NCI-H524 (cell line): ENCODE measurements at regions not wholly inside any gene's neighbourhood (a gene's known extent, or its start where the extent isn't known, plus 50 kb on each side); places are given as distances from the start of the nearest gene placed in this dataset.
A peak's percentile ranks its signal among the peaks of the same experiment; 100 is the strongest.

Experiments used
- DNase-seq, 2 experiments: peaks; one replicate each; lab custom pipeline; 2025; lab: John Stamatoyannopoulos, UW

GRCh38 chr14:29278301-29279263, 512.0 kb downstream of the FOXG1 start:
- no peak for DNase-seq

GRCh38 chr14:29282169-29282568, 515.6 kb downstream of the FOXG1 start:
- DNase-seq, result no peak

GRCh38 chr14:29290441-29290840, 523.9 kb downstream of the FOXG1 start:
- DNase-seq, result no peak

- DNase-seq, result no peak
Observed at GRCh38 chr14:29299372-29299771, 532.8 kb downstream of the FOXG1 start.

- DNase-seq, result no peak
Observed at GRCh38 chr14:29301571-29301970, 535.0 kb downstream of the FOXG1 start.

GRCh38 chr14:29310210-29310609, 543.6 kb downstream of the FOXG1 start:
- peak; percentile 6 to 64 for DNase-seq

GRCh38 chr14:29310757-29311156, 544.2 kb downstream of the FOXG1 start:
- DNase-seq, result no peak

- DNase-seq, result no peak
Observed at GRCh38 chr14:29311983-29312382, 545.4 kb downstream of the FOXG1 start.

- no peak for DNase-seq
Observed at GRCh38 chr14:29316936-29317335, 550.3 kb downstream of the FOXG1 start.

GRCh38 chr14:29317423-29317822, 550.8 kb downstream of the FOXG1 start:
- DNase-seq, result no peak

GRCh38 chr14:29320286-29320685, 553.7 kb downstream of the FOXG1 start:
- no peak for DNase-seq

- DNase-seq, result no peak
Observed at GRCh38 chr14:29321646-29322045, 555.1 kb downstream of the FOXG1 start.

- DNase-seq, result no peak
Observed at GRCh38 chr14:29339494-29340172, 573.0 kb downstream of the FOXG1 start.

GRCh38 chr14:29348504-29348903, 579.1 kb downstream of the PRKD1 start:
- DNase-seq, result no peak

- no peak for DNase-seq
Observed at GRCh38 chr14:29350496-29350895, 577.2 kb downstream of the PRKD1 start.

GRCh38 chr14:29351996-29352705, 575.5 kb downstream of the PRKD1 start:
- DNase-seq, result peak; percentile 52 to 70

GRCh38 chr14:29352706-29353080, 575.0 kb downstream of the PRKD1 start:
- DNase-seq, result no peak

- DNase-seq, result peak in 1 of 2 experiments; percentile 19
Observed at GRCh38 chr14:29353513-29353912, 574.1 kb downstream of the PRKD1 start.

GRCh38 chr14:29354486-29354885, 573.2 kb downstream of the PRKD1 start:
- DNase-seq, result no peak

- DNase-seq, result no peak
Observed at GRCh38 chr14:29355331-29355730, 572.3 kb downstream of the PRKD1 start.

GRCh38 chr14:29355846-29356245, 571.8 kb downstream of the PRKD1 start:
- no peak for DNase-seq

GRCh38 chr14:29360656-29361055, 567.0 kb downstream of the PRKD1 start:
- no peak for DNase-seq

- DNase-seq, result no peak
Observed at GRCh38 chr14:29370024-29370423, 557.6 kb downstream of the PRKD1 start.
